C4-2B (cell line): ENCODE measurements at regions not wholly inside any gene's neighbourhood (a gene's known extent, or its start where the extent isn't known, plus 50 kb on each side); places are given as distances from the start of the nearest gene placed in this dataset.

Source experiments
- ZFX ChIP-seq: fragments of 450-650 bp; IDR thresholded peaks from 2 replicates; pipeline ENCODE4 v1.6.1; 2017
- TF ChIP-seq, protein P1 (sequence below): fragments of 450-650 bp; conservative IDR thresholded peaks from 2 replicates; pipeline ENCODE4 v1.5.1; 2017; ENCODE audit warnings: mild to moderate bottlenecking

DNA sequence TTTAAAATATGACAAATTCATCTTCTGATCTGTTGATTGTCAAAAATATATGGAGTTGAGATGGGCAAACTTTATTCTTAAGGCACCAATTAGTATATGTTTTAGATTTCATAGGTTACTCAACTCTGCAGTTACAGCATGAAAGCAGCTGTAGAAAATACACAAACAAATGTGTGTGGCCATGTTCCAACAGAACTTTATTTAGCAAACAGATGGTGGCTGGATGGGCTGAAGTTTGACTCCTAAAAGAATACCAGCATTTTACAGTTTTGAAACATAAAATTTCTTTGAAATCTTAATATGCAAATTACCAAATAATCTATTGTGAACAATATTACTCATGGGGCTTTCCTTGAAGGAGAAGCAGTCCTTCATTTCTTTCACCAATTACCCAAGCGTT lies 1206.0 kb upstream of the LRRTM3 start:
- TF ChIP-seq, protein P1, sequence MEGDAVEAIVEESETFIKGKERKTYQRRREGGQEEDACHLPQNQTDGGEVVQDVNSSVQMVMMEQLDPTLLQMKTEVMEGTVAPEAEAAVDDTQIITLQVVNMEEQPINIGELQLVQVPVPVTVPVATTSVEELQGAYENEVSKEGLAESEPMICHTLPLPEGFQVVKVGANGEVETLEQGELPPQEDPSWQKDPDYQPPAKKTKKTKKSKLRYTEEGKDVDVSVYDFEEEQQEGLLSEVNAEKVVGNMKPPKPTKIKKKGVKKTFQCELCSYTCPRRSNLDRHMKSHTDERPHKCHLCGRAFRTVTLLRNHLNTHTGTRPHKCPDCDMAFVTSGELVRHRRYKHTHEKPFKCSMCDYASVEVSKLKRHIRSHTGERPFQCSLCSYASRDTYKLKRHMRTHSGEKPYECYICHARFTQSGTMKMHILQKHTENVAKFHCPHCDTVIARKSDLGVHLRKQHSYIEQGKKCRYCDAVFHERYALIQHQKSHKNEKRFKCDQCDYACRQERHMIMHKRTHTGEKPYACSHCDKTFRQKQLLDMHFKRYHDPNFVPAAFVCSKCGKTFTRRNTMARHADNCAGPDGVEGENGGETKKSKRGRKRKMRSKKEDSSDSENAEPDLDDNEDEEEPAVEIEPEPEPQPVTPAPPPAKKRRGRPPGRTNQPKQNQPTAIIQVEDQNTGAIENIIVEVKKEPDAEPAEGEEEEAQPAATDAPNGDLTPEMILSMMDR, result no peak
- TF ChIP-seq ZFX, result no peak
